ENCODE measurements at regions not wholly inside any gene's neighbourhood (a gene's known extent, or its start where the extent isn't known, plus 50 kb on each side); places are given as distances from the start of the nearest gene placed in this dataset.

DNA sequence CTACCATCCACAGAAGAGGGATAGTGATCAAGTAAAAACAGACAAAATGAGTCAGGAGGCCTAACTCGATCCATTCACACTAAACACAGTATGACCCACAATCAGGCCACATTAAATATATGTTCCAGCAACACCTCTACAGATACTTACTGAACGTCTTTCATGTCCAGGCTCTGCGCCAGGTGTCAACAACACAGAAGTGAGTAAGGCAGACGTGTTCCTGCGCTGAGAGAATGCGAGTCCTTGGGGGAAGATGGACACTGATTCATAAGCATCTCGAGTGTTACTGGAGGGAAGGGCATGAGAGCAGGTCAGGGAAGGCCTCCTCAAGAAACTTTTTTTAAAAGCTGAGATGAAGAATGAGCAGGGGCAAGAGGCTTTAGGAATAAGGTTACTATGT is 164.3 kb upstream of the CLINT1 start:
- TF ChIP-seq CTCF (IDR thresholded peaks at IDR 0.05) (no peak), ATF3 (CRISPR knock-in tag; conservative IDR thresholded peaks at IDR 0.05) (no peak), KAT7 (CRISPR knock-in tag; IDR thresholded peaks at IDR 0.05; ENCODE audit: borderline replicate concordance) (no peak), RORB (CRISPR knock-in tag; IDR thresholded peaks at IDR 0.05) (no peak), TEAD1 (CRISPR knock-in tag; IDR thresholded peaks at IDR 0.05) (no peak)
- TF ChIP-seq, protein P1, sequence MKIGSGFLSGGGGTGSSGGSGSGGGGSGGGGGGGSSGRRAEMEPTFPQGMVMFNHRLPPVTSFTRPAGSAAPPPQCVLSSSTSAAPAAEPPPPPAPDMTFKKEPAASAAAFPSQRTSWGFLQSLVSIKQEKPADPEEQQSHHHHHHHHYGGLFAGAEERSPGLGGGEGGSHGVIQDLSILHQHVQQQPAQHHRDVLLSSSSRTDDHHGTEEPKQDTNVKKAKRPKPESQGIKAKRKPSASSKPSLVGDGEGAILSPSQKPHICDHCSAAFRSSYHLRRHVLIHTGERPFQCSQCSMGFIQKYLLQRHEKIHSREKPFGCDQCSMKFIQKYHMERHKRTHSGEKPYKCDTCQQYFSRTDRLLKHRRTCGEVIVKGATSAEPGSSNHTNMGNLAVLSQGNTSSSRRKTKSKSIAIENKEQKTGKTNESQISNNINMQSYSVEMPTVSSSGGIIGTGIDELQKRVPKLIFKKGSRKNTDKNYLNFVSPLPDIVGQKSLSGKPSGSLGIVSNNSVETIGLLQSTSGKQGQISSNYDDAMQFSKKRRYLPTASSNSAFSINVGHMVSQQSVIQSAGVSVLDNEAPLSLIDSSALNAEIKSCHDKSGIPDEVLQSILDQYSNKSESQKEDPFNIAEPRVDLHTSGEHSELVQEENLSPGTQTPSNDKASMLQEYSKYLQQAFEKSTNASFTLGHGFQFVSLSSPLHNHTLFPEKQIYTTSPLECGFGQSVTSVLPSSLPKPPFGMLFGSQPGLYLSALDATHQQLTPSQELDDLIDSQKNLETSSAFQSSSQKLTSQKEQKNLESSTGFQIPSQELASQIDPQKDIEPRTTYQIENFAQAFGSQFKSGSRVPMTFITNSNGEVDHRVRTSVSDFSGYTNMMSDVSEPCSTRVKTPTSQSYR (CRISPR knock-in tag; IDR thresholded peaks at IDR 0.05), result no peak

Measured in WTC11 (cell line).